Neural cell (in vitro differentiated cells): ENCODE measurements at regions not wholly inside any gene's neighbourhood (a gene's known extent, or its start where the extent isn't known, plus 50 kb on each side); places are given as distances from the start of the nearest gene placed in this dataset.

Experiments
- H2AFZ ChIP-seq: fragments of 200-600, 300-800 bp; sonication (generic), shearing (Covaris generic); 2 replicates; pipeline ENCODE4 v1.6.0; 2014; ENCODE audit warnings: low read depth, mild to moderate bottlenecking, antibody characterized with exemption, low read length, moderate library complexity
- H3F3A ChIP-seq: fragments of 200-600 bp; shearing (Covaris generic); 2 replicates; pipeline ENCODE4 v1.6.1; 2016; ENCODE audit warnings: mild to moderate bottlenecking, moderate library complexity, mixed read lengths, antibody characterized with exemption, low read length; ENCODE audit not compliant: insufficient read depth, poor library complexity, severe bottlenecking
- H3K27ac ChIP-seq: fragments of 200-600, 300-800 bp; sonication (generic), shearing (Covaris generic); 2 replicates; pipeline ENCODE4 v1.5.1; 2014; ENCODE audit warnings: mild to moderate bottlenecking, low read length, moderate library complexity
- H3K27me3 ChIP-seq: fragments of 300-800, 200-600 bp; sonication (generic), shearing (Covaris generic); 2 replicates; pipeline ENCODE4 v1.6.0; 2014; ENCODE audit warnings: mild to moderate bottlenecking, low read depth, low read length, moderate library complexity; ENCODE audit not compliant: insufficient read depth
- H3K36me3 ChIP-seq: fragments of 300-800, 200-600 bp; sonication (generic), shearing (Covaris generic); 2 replicates; pipeline ENCODE4 v1.5.1; 2014; ENCODE audit warnings: mild to moderate bottlenecking, antibody characterized with exemption, low read length, moderate library complexity; ENCODE audit not compliant: insufficient read depth
- H3K4me2 ChIP-seq: fragments of 300-800, 200-600 bp; sonication (generic), shearing (Covaris generic); 2 replicates; pipeline ENCODE4 v1.6.0; 2014; ENCODE audit warnings: mild to moderate bottlenecking, low read length
- H3K4me3 ChIP-seq: fragments of 300-800, 200-600 bp; sonication (generic), shearing (Covaris generic); 2 replicates; pipeline ENCODE4 v1.5.1; 2014; ENCODE audit warnings: mild to moderate bottlenecking, low read length, moderate library complexity
- H3K79me2 ChIP-seq: fragments of 200-600 bp; shearing (Covaris generic); replicated peaks from 2 replicates; pipeline ENCODE4 v1.6.0; 2014; ENCODE audit warnings: mild to moderate bottlenecking, low read length, moderate library complexity; ENCODE audit not compliant: insufficient read depth
- H3K9ac ChIP-seq: fragments of 300-800, 200-600 bp; sonication (generic), shearing (Covaris generic); 2 replicates; pipeline ENCODE4 v1.6.1; 2016; ENCODE audit warnings: mild to moderate bottlenecking, low read length, mixed read lengths
- H3K9me2 ChIP-seq: fragments of 200-600 bp; shearing (Covaris generic); 2 replicates; pipeline ENCODE4 v1.6.1; 2016; ENCODE audit warnings: mild to moderate bottlenecking, low read length, mixed read lengths; ENCODE audit not compliant: insufficient read depth
- H3K9me3 ChIP-seq: fragments of 200-600, 300-800 bp; sonication (generic), shearing (Covaris generic); 2 replicates; pipeline ENCODE4 v1.6.1; 2016; ENCODE audit warnings: mild to moderate bottlenecking, mixed run types, low read length, moderate library complexity, mixed read lengths
- H4K20me1 ChIP-seq: fragments of 200-600 bp; shearing (Covaris generic); 2 replicates; pipeline ENCODE4 v1.6.1; 2016; ENCODE audit warnings: mild to moderate bottlenecking, mixed run types; ENCODE audit not compliant: insufficient read depth
- EP300 ChIP-seq: fragments of 450-650 bp; conservative IDR thresholded peaks from 2 replicates; pipeline ENCODE4 v1.6.1; 2014; ENCODE audit warnings: antibody characterized with exemption, mild to moderate bottlenecking, moderate library complexity; ENCODE audit not compliant: poor library complexity, severe bottlenecking
- EZH2 ChIP-seq: fragments of 200-600, 300-800 bp; shearing (Covaris generic), sonication (generic); IDR thresholded peaks from 2 replicates; pipeline ENCODE4 v1.6.1; 2014; ENCODE audit warnings: antibody characterized with exemption, low read length, borderline replicate concordance, mild to moderate bottlenecking; ENCODE audit not compliant: insufficient read depth, poor library complexity, severe bottlenecking
- MXI1 ChIP-seq: fragments of 450-650 bp; conservative IDR thresholded peaks from 2 replicates; pipeline ENCODE4 v1.6.1; 2014; ENCODE audit warnings: antibody characterized with exemption, mild to moderate bottlenecking; ENCODE audit not compliant: poor library complexity, severe bottlenecking
- POLR2AphosphoS5 ChIP-seq: IDR thresholded peaks from 2 replicates; pipeline ENCODE4 v1.6.1; 2012
- RAD21 ChIP-seq: fragments of 450-650 bp; conservative IDR thresholded peaks from 2 replicates; pipeline ENCODE4 v1.6.1; 2014; ENCODE audit warnings: antibody characterized with exemption, mild to moderate bottlenecking, moderate library complexity
- REST ChIP-seq: IDR thresholded peaks from 2 replicates; pipeline ENCODE4 v1.6.1; 2012; ENCODE audit warnings: borderline replicate concordance
- SMC3 ChIP-seq: fragments of 450-650 bp; conservative IDR thresholded peaks from 2 replicates; pipeline ENCODE4 v1.6.1; 2014; ENCODE audit warnings: antibody characterized with exemption, mild to moderate bottlenecking, moderate library complexity; ENCODE audit not compliant: poor library complexity
- TAF1 ChIP-seq: IDR thresholded peaks from 2 replicates; pipeline ENCODE4 v1.6.1; 2012; ENCODE audit warnings: low read depth
- TF ChIP-seq, protein P1 (sequence below): fragments of 450-650 bp; IDR thresholded peaks from 2 replicates; pipeline ENCODE4 v1.5.1; 2014; ENCODE audit warnings: antibody characterized with exemption, mild to moderate bottlenecking, moderate library complexity; ENCODE audit not compliant: poor library complexity, severe bottlenecking

DNA sequence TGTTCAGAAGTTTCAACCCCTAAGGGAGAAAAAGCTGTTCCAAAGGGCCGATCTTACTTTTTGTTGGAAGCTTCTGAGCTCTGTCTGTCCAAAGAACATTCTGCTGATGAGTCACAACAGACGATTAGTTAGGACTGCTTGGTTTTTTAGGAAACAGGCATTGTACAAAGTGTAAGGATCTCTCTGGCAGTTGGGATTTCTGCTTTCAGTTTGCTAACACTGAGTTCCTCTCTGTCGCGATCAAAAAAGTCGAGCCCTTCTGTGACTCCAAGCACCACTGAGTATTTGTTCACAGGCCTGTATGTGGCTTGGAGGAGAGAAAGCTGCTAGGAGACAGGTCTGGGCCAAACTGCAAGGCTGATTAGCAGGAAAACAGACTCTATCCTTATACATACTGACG, 91.8 kb upstream of the PFN2 start:
- Histone ChIP-seq H3K27me3 (no peaks in the 10 kb centered on the region), H3K4me2 (no peak overlapping the region), H3K79me2 (no peaks in the 10 kb centered on the region), H3K27ac (no peak overlapping the region), H2AFZ (no peak overlapping the region), H3K9me2 (no peaks in the 10 kb centered on the region), H3K4me3 (no peak overlapping the region), H3K9ac (no peak overlapping the region), H4K20me1 (no peaks in the 10 kb centered on the region), H3K36me3 (no peaks in the 10 kb centered on the region), H3K9me3 (no peaks in the 10 kb centered on the region), H3F3A (no peaks in the 10 kb centered on the region)
- TF ChIP-seq RAD21 = no peak
- no peak for TF ChIP-seq POLR2AphosphoS5
- TF ChIP-seq, protein P1, sequence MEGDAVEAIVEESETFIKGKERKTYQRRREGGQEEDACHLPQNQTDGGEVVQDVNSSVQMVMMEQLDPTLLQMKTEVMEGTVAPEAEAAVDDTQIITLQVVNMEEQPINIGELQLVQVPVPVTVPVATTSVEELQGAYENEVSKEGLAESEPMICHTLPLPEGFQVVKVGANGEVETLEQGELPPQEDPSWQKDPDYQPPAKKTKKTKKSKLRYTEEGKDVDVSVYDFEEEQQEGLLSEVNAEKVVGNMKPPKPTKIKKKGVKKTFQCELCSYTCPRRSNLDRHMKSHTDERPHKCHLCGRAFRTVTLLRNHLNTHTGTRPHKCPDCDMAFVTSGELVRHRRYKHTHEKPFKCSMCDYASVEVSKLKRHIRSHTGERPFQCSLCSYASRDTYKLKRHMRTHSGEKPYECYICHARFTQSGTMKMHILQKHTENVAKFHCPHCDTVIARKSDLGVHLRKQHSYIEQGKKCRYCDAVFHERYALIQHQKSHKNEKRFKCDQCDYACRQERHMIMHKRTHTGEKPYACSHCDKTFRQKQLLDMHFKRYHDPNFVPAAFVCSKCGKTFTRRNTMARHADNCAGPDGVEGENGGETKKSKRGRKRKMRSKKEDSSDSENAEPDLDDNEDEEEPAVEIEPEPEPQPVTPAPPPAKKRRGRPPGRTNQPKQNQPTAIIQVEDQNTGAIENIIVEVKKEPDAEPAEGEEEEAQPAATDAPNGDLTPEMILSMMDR = no peak
- no peak for TF ChIP-seq REST
- no peak for TF ChIP-seq EZH2
- TF ChIP-seq EP300 = no peak
- TF ChIP-seq TAF1 = no peak
- no peak for TF ChIP-seq MXI1
- no peak for TF ChIP-seq SMC3

- H4K20me1 ChIP-seq = no peaks in the 10 kb centered on the region
- H3K36me3 ChIP-seq = no peaks in the 10 kb centered on the region
- no peaks in the 10 kb centered on the region for H3K27me3 ChIP-seq
- H3F3A ChIP-seq = no peaks in the 10 kb centered on the region
- no peak overlapping the region for H3K27ac ChIP-seq
- H3K4me3 ChIP-seq = no peak overlapping the region
- no peak overlapping the region for H3K9ac ChIP-seq
- no peaks in the 10 kb centered on the region for H3K79me2 ChIP-seq
- H3K9me3 ChIP-seq = no peaks in the 10 kb centered on the region
- TF ChIP-seq TAF1 = no peak
- TF ChIP-seq MXI1 = no peak
- no peak for TF ChIP-seq EP300
- no peak for TF ChIP-seq POLR2AphosphoS5
- no peak for TF ChIP-seq SMC3
- TF ChIP-seq EZH2 = no peak
- TF ChIP-seq RAD21 = no peak
- no peak for TF ChIP-seq REST
- TF ChIP-seq, protein P1 = no peak
- no peak overlapping the region for H2AFZ ChIP-seq
- no peak overlapping the region for H3K4me2 ChIP-seq
- no peaks in the 10 kb centered on the region for H3K9me2 ChIP-seq
Observed at GRCh38 chr3:150061288-150062024, 90.8 kb upstream of the PFN2 start.
